Stimulated activated naive B cell treated with anti-CD40 and anti-IgM and Interleukin-4, amounts not matched to agents 10 μg/mL and 1 μg/mL and 100 μg/mL, for 72 hours (primary cell): ENCODE measurements at regions not wholly inside any gene's neighbourhood (a gene's known extent, or its start where the extent isn't known, plus 50 kb on each side); places are given as distances from the start of the nearest gene placed in this dataset.
"Not testable (repeated sequence)": the region's sequence is repeated elsewhere in the genome, so short reads cannot be mapped to it uniquely, and the experiment has no call there.

Source experiments
- ATAC-seq, 2 donors: fragments of 150-1000 bp; cut with Tn5 transposase; replicated peaks; 2 replicates each; pipeline ENCODE4 v1.10.0; 2021; ENCODE audit warnings: moderate library complexity in 1 of 2
- DNase-seq: peaks from one replicate; pipeline ENCODE4 v3.0.0; 2021
- H3K27ac Mint-ChIP-seq: one replicate; pipeline ENCODE4 v1.8.0; 2022; ENCODE audit warnings: mild to moderate bottlenecking, mixed read lengths
- H3K27me3 Mint-ChIP-seq, 2 donors: one replicate each; pipeline ENCODE4 v1.8.0; 2022; ENCODE audit warnings: mixed read lengths in 2 of 2
- H3K36me3 Mint-ChIP-seq, 2 donors: one replicate each; pipeline ENCODE4 v1.8.0; 2022; ENCODE audit warnings: mixed read lengths in 2 of 2, mild to moderate bottlenecking in 1 of 2
- H3K4me1 Mint-ChIP-seq, 2 donors: one replicate each; pipeline ENCODE4 v1.8.0; 2022; ENCODE audit warnings: mixed read lengths in 2 of 2, mild to moderate bottlenecking in 1 of 2
- H3K4me3 Mint-ChIP-seq, 2 donors: one replicate each; pipeline ENCODE4 v1.8.0; 2022; ENCODE audit warnings: mild to moderate bottlenecking in 2 of 2, mixed read lengths in 2 of 2, moderate library complexity in 1 of 2
- H3K9me3 Mint-ChIP-seq, 2 donors: one replicate each; pipeline ENCODE4 v1.8.0; 2022; ENCODE audit warnings: mixed read lengths in 2 of 2, mild to moderate bottlenecking in 1 of 2

GRCh38 chr2:13481201-13481600 lies 764.5 kb downstream of the TRIB2 start:
- no peaks in the 10 kb centered on the region for H3K9me3 Mint-ChIP-seq
- DNase-seq, result no peak
- no peak overlapping the region for H3K27ac Mint-ChIP-seq
- no peaks in the 10 kb centered on the region for H3K4me1 Mint-ChIP-seq
- no peak overlapping the region for H3K4me3 Mint-ChIP-seq
- no peak for ATAC-seq
- no peaks in the 10 kb centered on the region for H3K27me3 Mint-ChIP-seq
- H3K36me3 Mint-ChIP-seq, result no peaks in the 10 kb centered on the region

- no peaks in the 10 kb centered on the region for H3K36me3 Mint-ChIP-seq
- no peaks in the 10 kb centered on the region for H3K4me1 Mint-ChIP-seq
- H3K27me3 Mint-ChIP-seq, result no peaks in the 10 kb centered on the region
- H3K4me3 Mint-ChIP-seq, result no peak overlapping the region
- H3K9me3 Mint-ChIP-seq, result no peaks in the 10 kb centered on the region
- H3K27ac Mint-ChIP-seq, result no peak overlapping the region
- ATAC-seq (no peak), DNase-seq (no peak)
Measured at GRCh38 chr2:13485256-13485655, 768.5 kb downstream of the TRIB2 start.

GRCh38 chr2:13488965-13489364 lies 772.2 kb downstream of the TRIB2 start:
- Mint-ChIP-seq H3K9me3 (no peaks in the 10 kb centered on the region), H3K4me3 (no peak overlapping the region), H3K36me3 (no peaks in the 10 kb centered on the region), H3K27ac (no peak overlapping the region), H3K27me3 (no peaks in the 10 kb centered on the region), H3K4me1 (no peaks in the 10 kb centered on the region)
- DNase-seq (no peak), ATAC-seq (no peak)

DNA sequence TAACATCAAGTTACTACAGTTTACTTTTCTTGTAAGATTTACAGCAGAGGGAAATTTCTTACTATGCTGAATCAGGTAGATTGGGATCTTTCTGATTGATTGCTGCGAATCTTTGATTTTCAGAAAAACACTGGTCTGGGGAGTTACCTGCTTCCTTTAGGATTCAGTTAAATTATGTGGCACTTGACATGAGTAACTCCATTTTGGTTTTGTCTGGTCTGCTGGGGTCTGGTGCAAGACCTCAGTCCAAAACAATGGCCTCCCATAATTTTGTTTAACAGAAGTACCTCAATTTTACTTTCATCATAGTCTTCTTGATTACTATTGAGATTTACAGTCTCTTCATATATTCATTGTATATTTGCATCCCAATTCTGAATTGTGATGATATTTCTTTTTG lies 775.5 kb downstream of the TRIB2 start:
- Mint-ChIP-seq H3K27ac (no peak overlapping the region), H3K9me3 (no peaks in the 10 kb centered on the region), H3K36me3 (no peaks in the 10 kb centered on the region), H3K4me3 (no peak overlapping the region), H3K27me3 (no peaks in the 10 kb centered on the region), H3K4me1 (no peaks in the 10 kb centered on the region)
- no peak for DNase-seq
- ATAC-seq, result no peak

DNA sequence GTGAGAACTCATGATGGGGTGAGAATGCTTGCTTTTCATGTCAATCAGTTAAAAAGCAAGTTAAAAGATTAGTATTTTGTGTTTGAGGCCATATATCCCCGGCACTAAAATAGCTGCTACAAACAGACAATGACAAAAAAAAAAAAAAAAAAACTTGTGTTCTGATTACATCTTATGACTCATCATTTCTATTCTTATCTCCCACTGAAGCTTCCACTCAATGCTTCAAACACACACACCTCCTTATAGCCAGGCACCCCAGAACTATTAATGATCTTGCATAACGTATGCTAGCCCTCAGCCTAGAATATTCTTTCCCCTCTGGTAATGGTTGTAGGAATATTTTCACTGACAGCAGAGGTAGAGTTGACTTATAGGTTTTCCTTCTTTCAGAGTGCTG lies 778.3 kb downstream of the TRIB2 start:
- H3K4me3 Mint-ChIP-seq, result no peak overlapping the region
- no peak for DNase-seq
- no peak overlapping the region for H3K27ac Mint-ChIP-seq
- no peaks in the 10 kb centered on the region for H3K9me3 Mint-ChIP-seq
- H3K4me1 Mint-ChIP-seq, result no peaks in the 10 kb centered on the region
- no peak for ATAC-seq
- no peaks in the 10 kb centered on the region for H3K27me3 Mint-ChIP-seq
- no peaks in the 10 kb centered on the region for H3K36me3 Mint-ChIP-seq

GRCh38 chr2:13504808-13505207 lies 788.1 kb downstream of the TRIB2 start:
- ATAC-seq (no peak), DNase-seq (no peak)
- Mint-ChIP-seq H3K27me3 (no peaks in the 10 kb centered on the region), H3K4me1 (no peaks in the 10 kb centered on the region), H3K36me3 (no peaks in the 10 kb centered on the region), H3K9me3 (peaks cover 1 to 8% of the 10 kb centered on the region in 2 donors), H3K27ac (no peak overlapping the region), H3K4me3 (no peak overlapping the region)

- no peaks in the 10 kb centered on the region for H3K4me1 Mint-ChIP-seq
- no peaks in the 10 kb centered on the region for H3K27me3 Mint-ChIP-seq
- H3K9me3 Mint-ChIP-seq, result peaks cover 0 to 2% of the 10 kb centered on the region in 2 donors
- ATAC-seq (no peak), DNase-seq (no peak)
- no peaks in the 10 kb centered on the region for H3K36me3 Mint-ChIP-seq
- no peak overlapping the region for H3K4me3 Mint-ChIP-seq
- no peak overlapping the region for H3K27ac Mint-ChIP-seq
Measured at GRCh38 chr2:13508671-13509070, 791.9 kb downstream of the TRIB2 start.

DNA sequence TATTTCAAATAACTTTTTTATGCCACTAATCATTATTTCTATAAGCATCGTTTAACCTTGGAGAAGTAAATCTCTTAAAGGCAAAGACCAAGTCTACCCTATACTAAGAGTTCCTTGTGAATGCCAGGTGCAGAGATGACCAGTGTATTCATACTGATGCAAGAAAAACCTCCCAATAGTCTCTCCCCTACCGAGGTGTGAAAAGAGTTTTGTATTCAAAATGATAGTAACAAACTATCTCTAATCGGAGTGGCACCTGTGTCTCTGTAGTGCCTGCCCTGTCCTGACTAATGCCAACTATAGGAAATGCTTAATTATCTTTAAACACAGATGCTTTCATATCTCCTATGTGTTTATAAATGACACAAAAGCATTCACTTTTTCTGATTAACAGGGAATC lies 798.5 kb downstream of the TRIB2 start:
- DNase-seq, result no peak
- Mint-ChIP-seq H3K27ac (no peak overlapping the region), H3K4me1 (no peaks in the 10 kb centered on the region), H3K27me3 (no peaks in the 10 kb centered on the region), H3K36me3 (no peaks in the 10 kb centered on the region), H3K4me3 (no peak overlapping the region), H3K9me3 (peaks cover 0 to 2% of the 10 kb centered on the region in 2 donors)
- ATAC-seq, result no peak

DNA sequence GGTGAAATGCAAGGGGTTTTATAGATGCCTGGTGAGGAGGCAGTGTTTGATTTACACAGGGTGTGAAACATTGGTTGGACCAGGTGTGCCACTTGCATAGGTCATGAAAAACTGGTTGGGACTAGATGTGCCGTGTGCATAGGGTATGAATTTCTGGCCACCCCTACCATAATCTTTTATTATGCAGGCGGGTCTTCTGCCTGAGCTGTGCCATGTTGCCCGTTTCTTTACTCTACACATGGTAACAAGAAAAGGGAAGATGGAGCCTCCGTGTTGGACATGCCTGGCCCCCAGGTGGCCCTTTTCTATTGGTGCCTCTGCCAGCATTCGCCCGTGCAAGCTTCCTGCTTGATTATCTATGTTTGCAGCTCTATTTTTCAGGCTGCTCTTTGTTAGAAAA lies 805.4 kb downstream of the TRIB2 start:
- H3K36me3 Mint-ChIP-seq, result no peaks in the 10 kb centered on the region
- H3K27ac Mint-ChIP-seq, result no peak overlapping the region
- ATAC-seq (no peak), DNase-seq (no peak)
- no peaks in the 10 kb centered on the region for H3K4me1 Mint-ChIP-seq
- H3K4me3 Mint-ChIP-seq, result no peak overlapping the region
- peaks cover 0 to 3% of the 10 kb centered on the region in 2 donors for H3K9me3 Mint-ChIP-seq
- H3K27me3 Mint-ChIP-seq, result no peaks in the 10 kb centered on the region

DNA sequence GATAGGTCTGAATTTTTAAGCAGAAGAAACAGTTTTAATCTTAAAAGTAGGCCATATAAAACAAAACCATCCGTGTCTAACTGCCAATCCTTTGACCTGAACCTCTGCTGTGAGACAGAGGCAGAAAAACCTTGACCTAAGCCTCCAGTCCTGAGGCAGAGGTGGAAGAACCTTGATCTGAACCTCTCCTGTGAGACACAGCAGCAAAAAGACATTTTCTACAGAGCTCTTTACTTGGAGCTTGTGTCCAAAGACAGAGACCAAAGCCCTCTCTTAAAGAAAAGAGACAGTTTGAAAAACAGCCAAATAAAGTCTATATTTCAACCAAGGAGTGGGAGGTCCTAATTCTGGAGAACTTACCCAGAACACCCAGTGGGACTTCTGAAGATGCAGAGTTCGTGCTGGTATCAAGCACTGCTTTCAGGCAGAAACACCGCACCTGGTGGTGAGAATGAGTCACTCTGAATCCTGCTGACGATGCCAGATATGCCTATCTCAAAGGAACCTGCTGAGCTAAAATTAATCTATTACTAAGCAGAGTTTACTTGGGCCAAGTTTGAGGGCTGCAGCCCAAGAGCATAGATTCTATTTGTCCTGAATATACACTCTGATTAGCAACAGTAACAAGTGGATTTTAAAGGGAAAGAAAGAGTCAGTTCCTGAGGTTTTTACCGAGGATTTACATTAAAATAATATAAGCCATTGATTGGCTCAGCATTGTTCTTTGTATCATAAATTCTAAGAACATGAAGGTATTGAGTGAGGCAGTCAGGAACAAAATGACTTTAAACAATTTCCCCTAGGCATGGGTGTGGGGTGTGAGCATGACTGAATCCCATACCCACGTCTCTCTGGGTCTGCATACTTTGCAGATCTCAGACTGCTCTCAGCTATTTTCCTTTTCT lies 806.4 kb downstream of the TRIB2 start:
- Mint-ChIP-seq H3K27me3 (no peaks in the 10 kb centered on the region), H3K4me1 (no peaks in the 10 kb centered on the region), H3K27ac (no peak overlapping the region), H3K36me3 (no peaks in the 10 kb centered on the region), H3K4me3 (no peak overlapping the region), H3K9me3 (peaks cover 0 to 3% of the 10 kb centered on the region in 2 donors)
- ATAC-seq, result no peak
- DNase-seq, result no peak

GRCh38 chr2:13524492-13524891 lies 807.8 kb downstream of the TRIB2 start:
- H3K4me3 Mint-ChIP-seq, result no peak overlapping the region
- no peaks in the 10 kb centered on the region for H3K36me3 Mint-ChIP-seq
- H3K9me3 Mint-ChIP-seq, result peaks cover under 1 to 3% of the 10 kb centered on the region in 2 donors
- no peaks in the 10 kb centered on the region for H3K27me3 Mint-ChIP-seq
- H3K4me1 Mint-ChIP-seq, result no peaks in the 10 kb centered on the region
- no peak for DNase-seq
- no peak overlapping the region for H3K27ac Mint-ChIP-seq
- no peak for ATAC-seq

GRCh38 chr2:13531735-13532410 lies 815.1 kb downstream of the TRIB2 start:
- not testable (repeated sequence) for H3K4me1 Mint-ChIP-seq, ATAC-seq, H3K27me3 Mint-ChIP-seq, H3K27ac Mint-ChIP-seq, H3K4me3 Mint-ChIP-seq, H3K9me3 Mint-ChIP-seq, H3K36me3 Mint-ChIP-seq, DNase-seq

- not testable (repeated sequence) for DNase-seq, H3K9me3 Mint-ChIP-seq, H3K36me3 Mint-ChIP-seq, H3K4me3 Mint-ChIP-seq, H3K27me3 Mint-ChIP-seq, H3K27ac Mint-ChIP-seq, ATAC-seq, H3K4me1 Mint-ChIP-seq
Measured at GRCh38 chr2:13532781-13533523, 816.2 kb downstream of the TRIB2 start.

- H3K27me3 Mint-ChIP-seq, result no peaks in the 10 kb centered on the region
- no peaks in the 10 kb centered on the region for H3K4me1 Mint-ChIP-seq
Measured at GRCh38 chr2:13533524-13533922, 816.8 kb downstream of the TRIB2 start.

More at GRCh38 chr2:13533524-13533922, 816.8 kb downstream of the TRIB2 start:
- DNase-seq (no peak), ATAC-seq (no peak)
- Mint-ChIP-seq H3K27ac (no peak overlapping the region), H3K4me3 (no peak overlapping the region), H3K9me3 (peaks cover 3 to 6% of the 10 kb centered on the region in 2 donors), H3K36me3 (no peaks in the 10 kb centered on the region)
